ENCODE measurements at regions not wholly inside any gene's neighbourhood (a gene's known extent, or its start where the extent isn't known, plus 50 kb on each side); places are given as distances from the start of the nearest gene placed in this dataset.

GRCh38 chr4:156505341-156505955 lies 466.2 kb downstream of the PDGFC start:
- Histone ChIP-seq H3K27me3 (no peaks in the 10 kb centered on the region), H3K27ac (no peak overlapping the region), H3K4me3 (no peak overlapping the region), H3K9me3 (no peaks in the 10 kb centered on the region), H3K4me1 (no peaks in the 10 kb centered on the region), H3K36me3 (no peaks in the 10 kb centered on the region)
- DNase-seq, result no peak
- TF ChIP-seq CTCF (IDR thresholded peaks at IDR 0.05) (no peak), POLR2A (IDR thresholded peaks at IDR 0.05) (no peak)
- intact Hi-C loops (cut with DNase I), result no loop called here
- WGBS, 2 donors, result 83 to 98% methylated on average over 4 to 7 of the region's 12 CpGs

GRCh38 chr4:156503119-156503518 lies 468.5 kb downstream of the PDGFC start:
- Histone ChIP-seq H3K36me3 (no peaks in the 10 kb centered on the region), H3K4me3 (no peak overlapping the region), H3K9me3 (no peaks in the 10 kb centered on the region), H3K27ac (no peak overlapping the region), H3K4me1 (no peaks in the 10 kb centered on the region), H3K27me3 (no peaks in the 10 kb centered on the region)
- TF ChIP-seq POLR2A (IDR thresholded peaks at IDR 0.05) (no peak), CTCF (IDR thresholded peaks at IDR 0.05) (no peak)
- intact Hi-C loops (cut with DNase I), result no loop called here
- 61 to 66% methylated on average over 3 of the region's 3 CpGs for WGBS, 2 donors
- DNase-seq, result no peak

- DNase-seq, result no peak
- H3K27me3 ChIP-seq, result no peaks in the 10 kb centered on the region
- no peaks in the 10 kb centered on the region for H3K36me3 ChIP-seq
- H3K4me1 ChIP-seq, result no peaks in the 10 kb centered on the region
- intact Hi-C loops (cut with DNase I), result no loop called here
- H3K9me3 ChIP-seq, result no peaks in the 10 kb centered on the region
- no peak overlapping the region for H3K4me3 ChIP-seq
- TF ChIP-seq CTCF (IDR thresholded peaks at IDR 0.05), result no peak
- no peak for TF ChIP-seq POLR2A (IDR thresholded peaks at IDR 0.05)
- no peak overlapping the region for H3K27ac ChIP-seq
These were observed 469.6 kb downstream of the PDGFC start for GRCh38 chr4:156501962-156502361.

DNA sequence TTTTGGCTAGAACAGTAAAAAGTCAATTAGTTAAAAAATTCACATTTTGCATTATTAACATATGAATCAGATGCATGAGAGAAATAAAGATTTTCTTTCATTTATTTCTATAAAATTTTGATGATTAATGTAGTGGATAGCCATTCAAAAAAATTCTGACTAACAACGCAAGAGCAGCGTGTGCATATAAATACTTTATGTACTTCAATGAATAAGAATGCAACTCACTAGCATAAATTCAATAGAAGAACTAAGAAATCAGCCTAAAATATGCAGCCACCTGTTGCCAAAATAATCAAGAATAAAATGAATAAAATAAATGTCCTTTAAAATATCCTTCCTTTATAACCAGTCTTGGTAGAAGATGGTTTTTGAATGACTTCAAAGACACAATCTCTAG lies 471.9 kb downstream of the PDGFC start:
- no peaks in the 10 kb centered on the region for H3K27me3 ChIP-seq
- no peak for DNase-seq
- 74 to 85% methylated on average over 2 of the region's 2 CpGs for WGBS, 2 donors
- H3K36me3 ChIP-seq, result no peaks in the 10 kb centered on the region
- H3K9me3 ChIP-seq, result no peaks in the 10 kb centered on the region
- no peak overlapping the region for H3K4me3 ChIP-seq
- no peak for TF ChIP-seq CTCF (IDR thresholded peaks at IDR 0.05)
- no peak for TF ChIP-seq POLR2A (IDR thresholded peaks at IDR 0.05)
- no peaks in the 10 kb centered on the region for H3K4me1 ChIP-seq
- no peak overlapping the region for H3K27ac ChIP-seq
- intact Hi-C loops (cut with DNase I), result no loop called here

GRCh38 chr4:156497486-156497885 lies 474.1 kb downstream of the PDGFC start:
- Histone ChIP-seq H3K4me3 (no peak overlapping the region), H3K9me3 (no peaks in the 10 kb centered on the region), H3K27me3 (no peaks in the 10 kb centered on the region), H3K36me3 (no peaks in the 10 kb centered on the region), H3K4me1 (no peaks in the 10 kb centered on the region), H3K27ac (no peak overlapping the region)
- intact Hi-C loops (cut with DNase I), result no loop called here
- 84 to 90% methylated on average over 6 of the region's 6 CpGs for WGBS, 2 donors
- TF ChIP-seq CTCF (IDR thresholded peaks at IDR 0.05) (no peak), POLR2A (IDR thresholded peaks at IDR 0.05) (no peak)
- no peak for DNase-seq

Measured in esophagus squamous epithelium (tissue), 5 donors.